M059J (cell line): ENCODE measurements at regions not wholly inside any gene's neighbourhood (a gene's known extent, or its start where the extent isn't known, plus 50 kb on each side); places are given as distances from the start of the nearest gene placed in this dataset.

ENCODE experiments used
- DNase-seq: peaks from one replicate; pipeline ENCODE4 v3.0.0-alpha.2; 2012; ENCODE audit warnings: low read depth

DNA sequence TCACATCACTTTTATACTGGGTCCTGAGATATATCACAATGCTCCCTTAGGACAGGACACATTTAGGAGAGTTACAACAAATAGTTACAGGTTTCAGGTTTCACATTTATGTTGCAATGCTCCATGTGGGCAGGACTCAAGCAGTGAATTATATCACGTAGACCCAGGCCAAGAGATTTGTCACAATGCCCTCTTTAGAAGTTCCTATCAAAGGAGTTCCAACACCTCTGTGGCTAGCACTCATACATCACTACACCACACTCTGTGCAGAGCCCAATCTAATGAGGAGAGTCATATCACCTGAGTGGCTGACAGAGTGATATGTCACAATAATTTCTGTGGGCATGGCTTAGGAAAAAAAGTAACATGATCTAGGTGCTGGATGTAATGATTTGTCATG is 1068.2 kb upstream of the AMELY start:
- no peak for DNase-seq

DNA sequence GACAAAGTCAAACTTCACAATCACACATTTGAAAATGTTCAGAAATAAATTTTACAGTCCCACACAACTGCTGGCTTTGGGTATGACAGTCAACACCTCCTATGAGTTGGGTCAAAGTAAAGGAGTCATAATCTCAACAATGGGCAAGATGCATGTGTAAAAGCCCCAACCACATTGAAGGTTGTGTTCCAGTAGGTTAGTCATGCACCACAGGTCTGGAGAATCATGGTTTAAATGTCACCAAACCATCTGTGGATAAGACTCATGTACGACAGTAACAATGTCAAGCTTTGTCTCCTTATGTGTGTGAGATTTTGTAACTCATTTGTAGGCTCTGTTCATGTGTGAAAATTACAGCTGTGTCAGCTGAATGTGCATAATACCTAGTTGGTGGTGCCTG is 1065.7 kb upstream of the AMELY start:
- no peak for DNase-seq

DNA sequence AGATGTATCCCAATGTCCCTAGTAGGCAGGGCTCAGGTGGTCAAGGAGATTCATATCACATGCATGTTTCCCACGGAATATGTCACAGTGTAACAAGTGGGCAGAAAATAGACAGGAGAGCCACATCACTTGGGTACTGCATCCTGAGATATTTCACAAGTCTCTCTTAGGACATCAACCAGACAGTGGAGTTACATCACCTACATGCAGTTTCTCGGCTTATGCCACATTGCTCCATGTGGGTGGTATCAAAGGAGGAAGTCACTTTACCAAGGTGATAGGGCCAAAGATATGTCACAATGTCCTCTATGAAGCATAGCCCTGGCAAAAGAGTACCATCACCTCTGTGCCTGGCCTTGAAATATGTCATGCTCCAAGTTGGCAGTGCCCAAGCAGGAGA is 1056.7 kb upstream of the AMELY start:
- DNase-seq = no peak

DNA sequence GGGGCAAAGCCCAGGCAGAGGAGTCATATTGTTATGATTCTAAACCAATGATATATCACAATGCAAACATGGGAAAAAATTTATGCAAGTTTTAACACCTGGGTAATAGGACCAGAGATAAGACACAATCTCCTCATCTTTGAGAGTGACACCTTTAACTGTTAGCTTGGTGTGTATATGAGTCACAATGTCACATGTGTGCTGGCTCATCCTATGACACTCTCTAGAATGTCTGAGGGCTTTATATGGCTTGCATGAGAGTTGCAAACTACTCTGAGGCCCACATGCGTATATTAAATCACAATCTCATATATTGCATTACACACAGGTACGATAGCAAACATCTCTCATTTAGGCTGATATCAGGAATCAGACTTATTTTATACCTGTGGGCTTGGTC is 1055.4 kb upstream of the AMELY start:
- DNase-seq = no peak

DNA sequence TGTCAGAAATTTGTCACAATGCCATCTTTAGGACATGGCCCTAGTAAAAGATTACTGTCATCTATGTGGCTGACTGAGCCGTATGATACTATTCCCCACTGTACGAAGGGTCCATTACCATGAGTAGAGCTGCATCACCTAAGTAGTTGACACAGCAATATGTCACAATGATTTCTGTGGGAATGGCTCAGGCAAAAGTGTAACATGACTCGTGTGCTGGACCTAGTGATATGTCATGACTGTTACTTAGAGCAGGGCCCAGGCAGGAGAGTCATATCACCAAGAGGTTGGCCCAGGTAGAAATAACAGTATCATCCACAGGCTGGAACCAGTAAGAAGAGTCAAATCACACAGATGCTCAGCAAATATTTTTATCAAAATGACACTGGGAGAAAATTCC is 1051.8 kb upstream of the AMELY start:
- DNase-seq = no peak

DNA sequence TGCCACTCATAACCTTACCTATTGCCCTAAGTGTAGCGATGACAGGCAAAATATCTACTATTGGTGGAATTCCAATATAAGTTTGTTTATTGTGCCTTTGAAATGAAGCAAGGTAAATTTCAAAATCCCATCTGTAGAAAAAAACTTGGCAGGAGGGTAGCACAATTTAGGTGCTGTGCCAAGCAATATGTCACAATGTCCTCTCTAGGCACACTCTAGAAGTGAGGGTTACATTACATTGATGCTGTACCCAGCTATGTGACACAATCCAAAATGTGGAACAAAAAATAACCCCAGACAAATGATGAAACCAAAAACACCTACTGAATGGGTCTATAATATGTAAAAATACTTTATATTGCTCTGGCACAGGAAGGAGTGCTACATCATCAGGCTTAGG is 1050.8 kb upstream of the AMELY start:
- no peak for DNase-seq

DNA sequence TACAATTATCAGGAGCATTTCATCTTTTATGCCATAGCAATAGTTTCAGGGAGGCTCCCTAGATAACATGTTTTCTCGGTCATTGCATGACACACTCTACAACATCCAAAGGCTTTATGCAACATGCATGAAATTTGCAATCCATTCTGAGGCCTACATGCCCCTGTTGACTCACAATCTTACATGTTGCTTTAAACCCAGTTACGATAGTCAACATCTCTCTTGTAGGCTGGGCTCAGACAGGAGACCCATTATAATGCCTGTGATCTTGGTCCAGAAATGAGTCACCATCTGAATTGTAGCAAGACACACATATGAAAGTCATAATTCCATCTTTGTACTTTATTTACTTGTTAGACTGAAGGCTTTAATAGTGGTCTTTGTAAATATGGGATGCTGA is 1050.3 kb upstream of the AMELY start:
- DNase-seq = no peak

DNA sequence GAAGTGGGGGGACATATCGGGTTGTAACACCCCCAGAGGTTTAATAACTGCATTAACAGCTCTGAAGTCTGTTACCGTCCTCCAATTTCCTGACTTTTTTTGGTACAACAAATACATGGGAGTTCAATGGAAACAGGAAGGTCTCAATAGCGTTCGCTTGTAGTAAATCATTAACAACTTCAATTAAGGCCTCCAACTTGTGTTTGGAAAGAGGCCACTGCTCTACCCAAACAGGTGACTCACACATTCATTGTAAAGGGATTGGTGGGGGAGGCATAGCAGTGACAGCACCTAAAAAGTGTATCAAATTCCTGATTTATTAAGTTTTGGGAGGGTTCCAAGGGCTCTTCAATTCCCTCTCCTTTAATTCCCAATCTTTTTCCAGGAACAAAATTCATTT is 1046.2 kb upstream of the AMELY start:
- no peak for DNase-seq

DNA sequence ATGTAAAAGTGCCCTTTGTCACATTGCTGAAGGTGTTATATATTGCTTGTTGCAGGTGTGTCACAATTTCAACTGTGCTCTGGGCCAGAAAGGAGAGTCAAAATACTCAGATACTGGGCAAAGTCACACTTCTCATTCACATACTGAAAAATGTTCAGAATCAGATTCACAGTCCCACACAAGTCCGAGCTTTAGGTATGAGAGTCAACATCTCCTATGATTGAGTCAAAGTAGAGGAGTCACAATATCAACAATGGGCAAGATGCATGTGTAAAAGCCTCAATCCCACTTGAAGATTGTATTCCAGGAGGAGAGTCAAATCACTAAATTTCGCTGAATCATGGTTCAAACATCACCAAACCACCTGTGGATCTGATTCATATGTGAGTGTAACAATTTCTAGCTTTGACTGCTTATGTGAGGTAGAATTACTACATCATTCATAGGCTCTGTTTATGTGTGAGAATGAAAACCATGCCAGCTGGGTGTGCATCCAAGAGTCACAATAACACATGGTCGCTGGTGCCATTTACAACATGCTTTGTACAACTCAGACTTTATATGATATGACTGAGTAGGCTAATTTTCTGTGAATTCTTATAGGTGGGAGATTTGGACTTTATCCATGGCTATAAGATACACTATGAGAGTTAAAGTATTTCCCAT is 1039.8 kb upstream of the AMELY start:
- no peak for DNase-seq

DNA sequence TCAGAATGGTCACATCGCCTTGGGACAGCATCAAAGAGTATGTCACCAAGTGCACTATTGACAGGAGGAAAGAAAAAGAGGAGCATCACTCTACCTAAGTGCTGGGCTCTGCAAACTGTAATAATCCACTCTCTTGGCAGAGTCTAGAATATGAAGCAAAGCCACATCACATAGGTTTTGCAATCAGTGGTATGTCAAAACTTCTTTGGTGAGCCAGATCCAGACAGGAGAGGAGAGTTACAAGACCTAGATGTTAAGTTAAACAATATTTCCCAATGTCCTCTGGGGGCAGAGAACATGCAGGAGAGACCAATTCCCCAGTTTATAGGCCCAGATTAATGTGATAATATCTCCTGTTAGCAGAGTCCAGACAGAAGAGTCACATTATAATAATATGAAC is 1032.6 kb upstream of the AMELY start:
- no peak for DNase-seq

DNA sequence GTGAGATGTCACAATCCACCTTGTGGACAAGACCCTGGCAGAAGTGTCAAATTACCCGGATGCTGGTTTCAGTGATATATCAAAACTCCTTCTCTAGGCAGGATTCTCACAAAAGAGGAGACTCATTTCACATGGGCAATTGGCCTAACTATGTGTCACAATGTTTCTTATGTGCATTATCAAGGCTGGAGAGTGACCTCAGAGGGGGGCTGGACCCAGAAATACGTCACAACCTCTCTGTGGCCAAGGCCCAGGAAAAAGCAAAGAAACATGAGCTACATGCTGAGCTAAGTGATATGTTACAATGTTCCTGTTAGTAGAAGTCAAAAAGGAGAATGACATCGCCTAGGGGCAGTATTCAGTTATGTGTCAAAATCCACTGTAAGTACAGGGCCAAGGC is 1031.2 kb upstream of the AMELY start:
- DNase-seq = no peak

DNA sequence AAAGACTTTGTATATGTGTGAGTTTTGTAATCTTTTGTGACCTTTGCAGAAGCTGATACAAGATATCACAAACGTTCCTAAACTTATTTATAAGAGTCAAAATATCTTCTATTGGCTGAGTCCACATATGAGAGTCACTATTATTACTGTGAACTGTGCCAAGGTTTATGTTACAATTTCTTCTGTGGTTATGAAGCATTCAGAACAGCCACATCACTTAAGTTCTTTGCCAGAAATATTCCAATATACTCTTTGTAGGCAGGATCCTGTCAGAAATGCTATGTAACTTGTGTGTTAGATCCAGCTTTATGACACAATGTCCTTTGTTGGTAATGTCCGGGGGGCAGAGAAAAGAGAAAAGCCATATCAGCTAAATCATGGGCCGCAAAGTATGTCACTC is 1030.3 kb upstream of the AMELY start:
- DNase-seq = no peak

DNA sequence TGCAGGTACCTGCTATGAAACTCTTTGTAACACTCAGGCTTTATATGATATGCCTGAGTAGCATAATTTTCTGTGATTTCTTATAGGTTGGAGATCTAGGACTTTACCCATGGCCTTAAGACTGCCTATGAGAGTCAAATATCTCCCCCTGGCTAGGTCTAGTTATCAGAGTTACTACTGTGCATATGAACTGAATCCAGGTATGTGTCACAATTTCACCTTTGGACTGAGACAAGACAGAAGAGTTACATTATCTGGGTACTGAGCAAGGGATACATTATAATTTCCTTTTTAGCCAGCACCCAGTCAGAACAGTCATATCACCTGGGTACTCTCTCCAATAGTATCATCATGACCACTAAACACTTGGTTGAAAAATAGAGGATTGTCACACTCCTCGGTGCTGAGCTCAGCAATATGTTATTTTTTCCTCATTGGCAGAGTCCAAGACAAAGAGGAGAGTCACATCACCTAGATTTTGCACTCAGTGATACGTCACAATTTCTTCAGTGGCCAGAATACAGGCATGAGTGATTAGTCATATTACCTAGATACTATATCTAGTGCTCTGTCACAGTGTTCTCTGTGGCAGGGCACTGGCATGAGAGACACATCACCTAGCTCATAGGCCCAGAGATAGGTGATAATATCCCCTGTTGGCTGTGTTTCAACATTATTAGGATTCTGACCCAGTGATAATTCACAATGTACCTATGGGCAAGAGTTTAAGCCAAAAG is 1027.6 kb upstream of the AMELY start:
- no peak for DNase-seq

DNA sequence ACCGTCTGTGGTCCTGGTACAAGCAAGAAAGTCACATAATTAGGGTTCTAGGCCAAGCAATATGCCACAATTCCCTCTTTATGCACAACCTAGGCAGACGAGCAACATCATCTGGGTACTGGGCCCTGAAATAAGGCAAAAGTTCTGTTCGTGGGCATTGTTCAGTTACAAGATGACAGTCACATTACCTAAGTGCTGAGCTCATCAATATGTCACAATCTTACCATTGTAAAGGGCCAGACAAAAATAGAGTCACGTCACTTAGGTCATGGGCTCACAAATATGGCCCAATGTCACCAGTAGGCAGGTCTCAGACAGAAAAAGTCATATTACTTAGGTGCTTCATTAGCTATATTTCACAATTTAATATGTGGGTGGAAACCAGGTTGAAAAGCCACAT is 1025.3 kb upstream of the AMELY start:
- DNase-seq = no peak

DNA sequence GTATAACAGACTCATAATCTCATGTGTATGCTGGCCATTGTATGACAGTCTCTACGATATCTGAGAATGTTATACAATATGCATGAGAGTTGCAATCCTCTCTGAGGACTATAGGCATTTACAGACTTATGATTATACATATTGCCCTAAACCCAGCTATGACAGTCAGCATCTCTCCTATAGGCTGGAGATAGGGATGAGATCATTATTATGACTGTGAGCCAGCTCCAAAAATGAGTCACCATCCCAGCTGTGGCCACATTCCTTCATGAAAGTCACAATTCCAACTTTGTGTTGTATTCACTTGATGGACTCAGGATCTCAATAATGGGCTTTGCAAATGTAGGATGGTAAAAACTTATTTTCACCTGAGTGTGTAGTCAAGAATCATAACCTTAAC is 1024.5 kb upstream of the AMELY start:
- DNase-seq = peak; percentile 0

DNA sequence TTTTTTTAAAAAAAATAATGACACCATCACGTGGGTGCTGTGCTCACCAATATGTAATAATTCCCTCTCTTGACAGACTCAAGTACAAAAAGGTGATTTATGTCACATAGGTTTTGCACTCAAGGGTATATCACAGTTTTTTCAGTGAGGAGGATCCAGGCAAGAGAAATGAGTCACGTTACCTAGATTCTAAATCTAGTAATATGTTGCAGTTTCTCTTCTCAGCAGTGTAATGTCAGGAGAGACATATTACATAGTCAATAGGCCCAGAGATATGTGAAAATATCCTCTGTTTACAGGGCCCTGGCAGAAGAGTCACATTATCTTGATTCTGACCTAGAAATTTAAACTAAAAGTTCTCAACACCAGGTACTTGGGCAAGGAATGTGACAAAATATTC is 1024.1 kb upstream of the AMELY start:
- DNase-seq = no peak

DNA sequence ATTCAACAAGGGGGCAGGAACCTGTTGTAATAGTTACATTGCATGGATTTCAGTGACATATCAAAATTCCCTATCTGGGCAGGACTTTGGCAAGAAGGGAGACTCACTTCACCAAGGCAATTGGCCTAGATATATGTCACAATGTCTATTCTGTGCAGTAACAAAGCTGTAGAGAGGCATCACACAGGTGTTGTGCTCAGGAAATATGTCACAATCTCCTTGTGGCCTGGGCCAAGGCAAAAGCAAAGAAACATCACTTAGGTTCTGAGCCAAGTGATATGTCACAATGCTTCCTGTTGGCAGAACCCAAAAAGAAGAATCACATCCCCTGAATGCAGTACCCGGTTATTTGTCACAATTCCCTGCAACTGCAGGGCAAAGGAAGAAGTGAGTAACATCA is 1020.9 kb upstream of the AMELY start:
- no peak for DNase-seq

DNA sequence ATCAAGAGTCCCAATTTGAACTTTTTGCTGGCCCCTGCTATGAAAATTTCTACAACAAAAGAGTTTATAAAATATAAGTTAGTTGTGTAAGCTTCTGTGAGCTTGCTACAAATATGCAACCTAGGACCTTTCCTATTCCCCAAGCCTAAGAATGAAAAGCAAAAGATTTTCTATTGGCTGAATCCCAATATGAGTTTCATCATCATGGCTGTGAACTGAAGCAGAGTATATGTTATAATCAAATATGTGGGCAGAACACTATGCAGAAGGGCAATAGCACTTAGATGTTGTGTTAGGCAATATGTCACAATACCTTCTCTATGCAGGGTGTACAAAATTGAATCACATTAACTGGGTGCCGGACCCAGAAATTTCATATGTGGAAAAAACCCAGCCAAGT is 1018.3 kb upstream of the AMELY start:
- DNase-seq = no peak

DNA sequence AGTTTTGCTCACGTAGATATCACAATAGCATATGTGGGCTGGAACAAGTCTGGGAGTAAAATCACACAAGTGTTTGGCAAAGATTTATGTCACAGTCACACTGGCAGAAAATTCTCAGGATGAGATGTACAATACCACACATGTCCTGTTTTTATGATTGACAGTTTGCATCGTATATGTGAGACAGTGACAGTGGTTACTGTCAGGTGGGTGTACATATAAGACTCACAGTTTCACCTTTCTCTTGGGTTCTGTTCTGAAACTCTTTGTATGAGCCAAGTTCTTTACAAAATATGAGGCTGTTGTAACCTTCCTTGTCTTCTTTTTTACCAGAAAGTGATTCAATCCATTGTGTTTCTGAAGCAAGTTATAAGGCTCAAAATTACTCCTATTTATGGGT is 1012.5 kb upstream of the AMELY start:
- no peak for DNase-seq

DNA sequence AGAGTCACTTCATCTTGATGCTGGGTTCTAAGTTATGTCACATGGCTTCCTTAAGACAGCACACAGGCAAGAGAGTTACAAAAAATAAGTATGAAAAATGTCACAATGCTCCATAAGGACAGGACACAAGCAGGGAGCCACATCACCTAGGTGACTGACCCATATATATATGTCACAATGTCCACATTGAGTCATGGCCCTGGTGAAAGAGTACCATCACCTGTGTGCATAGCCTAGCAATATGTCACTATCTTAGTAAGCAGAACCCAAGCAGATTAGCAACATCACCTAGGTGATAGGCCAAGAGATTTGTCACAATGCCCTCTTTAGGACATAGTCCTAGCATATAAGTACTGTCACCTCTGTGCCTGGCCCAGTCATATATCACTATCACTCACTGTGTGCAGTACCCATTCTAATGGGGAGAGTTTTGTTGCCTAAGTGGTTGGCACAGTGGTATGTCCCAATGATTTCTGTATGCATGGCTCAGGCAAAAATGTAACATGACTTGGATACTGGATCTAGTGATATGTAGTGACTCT is 1012.0 kb upstream of the AMELY start:
- no peak for DNase-seq

DNA sequence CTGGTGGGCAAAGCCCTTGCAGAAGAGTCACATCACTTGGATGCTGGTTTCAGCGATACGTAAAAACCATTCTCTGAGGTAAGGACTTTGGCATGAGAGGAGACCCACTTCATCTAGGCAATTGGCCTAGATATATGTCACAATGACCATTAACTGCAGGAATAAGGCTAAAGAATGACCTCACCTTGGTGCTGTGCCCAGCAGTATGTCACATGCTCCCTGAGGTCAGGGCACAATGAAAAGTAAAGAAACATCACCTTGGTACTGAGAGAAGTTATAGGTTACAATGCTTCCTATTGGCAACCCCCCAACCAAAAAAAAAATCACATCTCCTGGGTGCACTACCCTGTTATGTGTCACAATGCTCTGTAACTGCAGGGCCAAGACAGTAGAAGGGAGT is 1008.8 kb upstream of the AMELY start:
- no peak for DNase-seq

DNA sequence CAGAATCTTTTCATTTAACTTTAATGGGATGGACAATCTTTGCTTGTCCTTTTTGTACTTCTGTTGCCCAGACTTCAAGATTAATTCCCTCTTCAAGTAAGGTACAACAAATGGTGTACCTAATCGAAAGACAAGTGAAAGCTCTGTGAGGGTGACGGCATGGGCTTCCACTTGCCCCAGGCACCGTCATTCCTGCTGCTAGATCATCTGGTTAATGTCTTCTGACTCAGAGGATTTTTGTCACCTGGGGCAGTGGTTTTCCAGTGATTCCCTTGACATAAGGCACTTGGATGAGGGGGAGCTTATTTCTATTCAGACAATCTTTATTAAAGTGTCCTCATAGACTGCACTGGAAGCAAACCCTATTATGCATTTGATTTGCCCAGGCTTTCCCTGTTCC is 977.0 kb upstream of the AMELY start:
- peak; percentile 5 for DNase-seq

DNA sequence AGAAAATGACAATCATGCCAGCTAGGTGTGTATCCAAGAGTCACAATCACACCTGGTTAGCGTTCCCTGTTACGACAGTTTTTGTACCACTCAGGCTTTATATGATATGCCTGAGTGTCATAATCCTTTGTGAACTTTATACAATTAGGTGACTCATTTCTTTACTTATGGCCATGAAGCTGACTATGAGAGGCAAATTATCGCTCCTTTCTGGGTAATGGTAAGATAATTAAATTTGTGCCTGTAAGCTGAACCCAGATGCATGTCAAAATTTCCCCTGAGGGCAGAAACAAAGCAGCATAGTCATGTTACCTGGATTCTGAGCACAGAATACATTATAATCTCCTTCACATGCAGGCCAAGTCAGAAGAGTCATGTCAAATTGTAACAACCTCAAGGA is 970.1 kb upstream of the AMELY start:
- DNase-seq = no peak

DNA sequence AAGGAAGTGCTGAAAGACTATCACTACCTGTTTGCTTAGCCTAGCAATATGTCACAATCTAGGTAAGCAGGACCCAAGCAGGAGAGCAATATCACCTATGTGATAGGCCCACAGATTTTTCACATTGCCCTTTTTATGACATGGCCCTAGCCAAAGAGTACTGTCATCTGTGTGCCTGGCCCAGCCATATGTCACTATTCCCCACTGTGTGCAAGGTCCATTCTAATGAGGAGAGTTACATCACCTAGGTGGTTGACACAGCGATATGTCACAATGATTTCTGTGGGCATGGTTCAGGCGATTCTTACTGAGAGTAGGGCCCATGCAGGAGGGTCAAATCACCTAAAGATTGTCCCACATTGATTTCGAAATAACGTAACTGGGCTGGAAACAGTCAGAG is 967.7 kb upstream of the AMELY start:
- no peak for DNase-seq
